ENCODE measurements at regions not wholly inside any gene's neighbourhood (a gene's known extent, or its start where the extent isn't known, plus 50 kb on each side); places are given as distances from the start of the nearest gene placed in this dataset.

DNA sequence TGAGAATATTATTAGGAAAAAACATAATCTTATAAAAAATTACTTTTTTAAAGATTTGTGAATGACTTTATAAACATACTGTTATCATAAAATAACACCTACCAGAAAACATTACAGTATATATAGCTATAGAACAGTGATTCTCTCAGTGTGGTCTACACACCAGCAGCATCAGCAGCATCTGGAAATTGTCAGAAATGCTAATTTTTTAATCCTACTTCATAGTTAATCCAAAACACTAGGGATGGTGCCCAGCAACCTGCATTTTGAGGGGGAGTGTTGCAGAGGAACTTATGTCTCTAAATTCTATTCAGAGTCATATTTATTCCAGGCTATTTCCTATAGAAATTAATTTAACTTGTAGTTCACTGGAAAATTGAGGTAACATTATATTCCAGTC, 1107.8 kb downstream of the IGSF11 start:
- no peak for DNase-seq (ENCODE audit: low read depth)
- TF ChIP-seq, protein P1, sequence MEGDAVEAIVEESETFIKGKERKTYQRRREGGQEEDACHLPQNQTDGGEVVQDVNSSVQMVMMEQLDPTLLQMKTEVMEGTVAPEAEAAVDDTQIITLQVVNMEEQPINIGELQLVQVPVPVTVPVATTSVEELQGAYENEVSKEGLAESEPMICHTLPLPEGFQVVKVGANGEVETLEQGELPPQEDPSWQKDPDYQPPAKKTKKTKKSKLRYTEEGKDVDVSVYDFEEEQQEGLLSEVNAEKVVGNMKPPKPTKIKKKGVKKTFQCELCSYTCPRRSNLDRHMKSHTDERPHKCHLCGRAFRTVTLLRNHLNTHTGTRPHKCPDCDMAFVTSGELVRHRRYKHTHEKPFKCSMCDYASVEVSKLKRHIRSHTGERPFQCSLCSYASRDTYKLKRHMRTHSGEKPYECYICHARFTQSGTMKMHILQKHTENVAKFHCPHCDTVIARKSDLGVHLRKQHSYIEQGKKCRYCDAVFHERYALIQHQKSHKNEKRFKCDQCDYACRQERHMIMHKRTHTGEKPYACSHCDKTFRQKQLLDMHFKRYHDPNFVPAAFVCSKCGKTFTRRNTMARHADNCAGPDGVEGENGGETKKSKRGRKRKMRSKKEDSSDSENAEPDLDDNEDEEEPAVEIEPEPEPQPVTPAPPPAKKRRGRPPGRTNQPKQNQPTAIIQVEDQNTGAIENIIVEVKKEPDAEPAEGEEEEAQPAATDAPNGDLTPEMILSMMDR (conservative IDR thresholded peaks at IDR 0.05; ENCODE audit: control insufficient read depth, insufficient read depth, low read depth, low read length) = no peak
- H3K4me3 ChIP-seq (ENCODE audit: control insufficient read depth, low read depth, low read length) = no peak overlapping the region

DNA sequence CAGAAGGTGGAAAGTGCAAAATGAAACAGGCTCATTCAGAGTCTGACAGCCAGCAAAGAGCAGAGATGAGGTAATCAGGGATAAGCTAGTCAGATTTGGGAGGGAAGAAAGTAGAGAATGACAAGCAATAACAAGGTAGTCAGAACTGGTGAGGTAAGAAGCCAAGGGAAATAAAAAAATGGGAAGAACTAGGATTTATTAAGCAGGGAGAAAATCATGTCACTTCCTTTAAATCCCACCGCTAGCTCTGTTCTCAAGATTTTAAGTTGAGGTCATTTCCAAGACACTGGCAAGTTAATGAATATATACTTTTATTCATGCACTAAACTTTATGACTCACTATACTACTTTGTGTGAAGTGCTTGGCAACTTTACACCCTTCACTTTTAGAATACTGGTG, 1106.8 kb downstream of the IGSF11 start:
- no peak overlapping the region for H3K4me3 ChIP-seq (ENCODE audit: control insufficient read depth, low read depth, low read length)
- DNase-seq (ENCODE audit: low read depth) = no peak
- TF ChIP-seq, protein P1 (conservative IDR thresholded peaks at IDR 0.05; ENCODE audit: control insufficient read depth, insufficient read depth, low read depth, low read length) = no peak

DNA sequence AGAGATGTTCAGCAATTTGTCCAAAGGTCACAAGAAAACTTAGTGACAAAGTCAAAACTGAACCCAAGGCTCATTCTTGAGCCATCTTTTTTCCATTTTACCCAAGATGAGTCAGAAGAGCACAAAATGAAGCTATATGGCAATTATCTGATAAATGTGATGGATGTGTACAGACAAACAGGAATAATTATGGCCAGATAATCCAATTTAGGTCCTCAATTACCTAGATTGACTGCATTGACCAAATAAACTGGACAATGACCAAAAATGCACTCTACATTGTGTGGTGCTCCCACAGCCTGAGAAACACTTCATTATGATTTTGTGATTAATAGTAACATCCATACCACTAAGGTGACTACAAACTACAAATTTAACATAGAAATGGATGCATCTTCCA, 1105.8 kb downstream of the IGSF11 start:
- no peak for DNase-seq (ENCODE audit: low read depth)
- TF ChIP-seq, protein P1 (conservative IDR thresholded peaks at IDR 0.05; ENCODE audit: control insufficient read depth, insufficient read depth, low read depth, low read length) = no peak
- H3K4me3 ChIP-seq (ENCODE audit: control insufficient read depth, low read depth, low read length) = no peak overlapping the region

DNA sequence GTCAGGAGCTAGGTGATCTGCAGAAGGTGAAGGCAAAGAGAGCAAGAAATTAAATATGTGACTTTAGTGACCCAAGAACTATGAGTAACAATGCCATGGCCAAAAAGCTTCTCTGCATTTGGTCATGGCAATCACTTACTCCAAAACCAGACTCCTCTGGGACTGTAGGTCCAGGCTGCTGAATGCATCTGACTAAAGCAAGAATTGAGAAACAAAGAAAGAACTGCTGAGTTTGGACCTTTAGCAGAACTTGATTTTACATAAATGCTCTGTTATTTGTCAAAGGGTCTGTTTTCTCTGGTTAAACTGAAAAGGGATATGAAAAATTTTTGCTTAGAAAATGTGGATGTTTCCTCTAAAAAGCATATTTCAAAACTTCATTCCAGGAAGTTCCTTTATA, 1102.2 kb downstream of the IGSF11 start:
- TF ChIP-seq, protein P1 (conservative IDR thresholded peaks at IDR 0.05; ENCODE audit: control insufficient read depth, insufficient read depth, low read depth, low read length) = no peak
- DNase-seq (ENCODE audit: low read depth) = no peak

DNA sequence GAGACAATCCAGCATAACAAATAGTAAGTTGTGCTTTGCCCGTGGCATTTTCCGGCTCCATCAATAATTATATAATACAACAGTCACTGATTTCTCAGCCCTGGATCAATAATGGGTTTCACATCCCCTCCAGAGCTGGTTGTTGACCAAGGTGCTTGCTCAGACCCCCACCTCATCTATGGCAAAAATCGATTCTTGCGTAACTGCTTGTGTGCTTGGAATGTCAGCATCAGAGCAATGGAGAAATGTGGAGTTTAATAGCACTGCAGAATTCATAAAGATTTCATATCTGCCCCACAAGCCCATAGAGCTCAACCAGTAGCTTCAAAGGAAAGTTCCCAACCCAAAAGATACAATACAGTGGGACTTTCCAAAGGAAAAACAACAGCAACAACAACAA, 1098.5 kb downstream of the IGSF11 start:
- no peak for DNase-seq (ENCODE audit: low read depth)
- no peak overlapping the region for H3K4me3 ChIP-seq (ENCODE audit: control insufficient read depth, low read depth, low read length)
- TF ChIP-seq, protein P1 (conservative IDR thresholded peaks at IDR 0.05; ENCODE audit: control insufficient read depth, insufficient read depth, low read depth, low read length) = no peak

More for the DNA sequence above, 1102.2 kb downstream of the IGSF11 start:
- H3K4me3 ChIP-seq (ENCODE audit: control insufficient read depth, low read depth, low read length) = no peak overlapping the region

DNA sequence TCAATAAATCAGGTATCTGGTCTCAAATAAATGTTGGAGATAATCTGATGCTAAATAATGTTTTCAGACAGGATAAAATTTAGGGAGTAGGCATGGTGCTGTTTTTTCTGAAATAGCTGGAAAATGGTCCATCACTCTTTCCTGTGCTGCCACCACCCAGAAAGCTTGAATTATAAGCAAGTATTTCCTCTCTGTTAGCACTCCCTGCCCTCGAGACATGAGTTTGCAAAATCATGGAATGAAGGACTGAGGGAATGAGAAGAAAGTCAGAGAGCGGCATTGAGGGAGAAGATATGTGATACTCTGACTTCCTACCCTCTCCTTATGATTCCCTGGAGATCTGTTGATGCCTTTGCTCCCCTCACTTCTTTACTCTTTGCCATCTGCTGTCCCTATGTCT, 1095.7 kb downstream of the IGSF11 start:
- DNase-seq (ENCODE audit: low read depth) = no peak
- no peak overlapping the region for H3K4me3 ChIP-seq (ENCODE audit: control insufficient read depth, low read depth, low read length)
- TF ChIP-seq, protein P1 (conservative IDR thresholded peaks at IDR 0.05; ENCODE audit: control insufficient read depth, insufficient read depth, low read depth, low read length) = no peak

DNA sequence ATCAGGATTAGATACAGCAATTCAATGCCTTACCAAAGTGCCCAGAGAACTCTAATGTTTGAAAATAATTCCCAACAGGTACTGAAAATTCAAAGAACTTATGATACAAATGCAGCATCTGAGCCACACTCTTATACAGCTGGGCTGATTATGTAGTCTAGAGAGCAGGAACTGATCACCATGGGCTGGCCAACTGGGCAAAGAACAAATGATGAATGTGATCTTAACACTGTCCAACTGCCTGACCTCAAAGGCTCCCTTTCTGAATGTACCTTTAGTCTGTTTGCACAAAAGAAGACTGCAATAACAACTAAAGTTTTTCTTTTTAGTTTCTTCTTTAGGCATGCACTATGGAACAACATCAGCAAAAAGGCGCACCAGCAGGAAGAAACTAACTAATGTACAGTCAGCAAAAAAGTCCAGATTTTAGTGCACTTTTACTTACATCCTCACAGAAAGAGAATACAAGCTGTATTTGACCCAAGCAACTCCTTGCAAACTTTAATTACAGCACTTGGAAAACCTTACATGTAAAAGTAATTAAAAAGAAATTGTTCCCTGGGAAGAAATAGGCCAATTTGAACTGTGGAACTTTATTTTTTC, 1095.1 kb downstream of the IGSF11 start:
- H3K4me3 ChIP-seq (ENCODE audit: control insufficient read depth, low read depth, low read length) = no peak overlapping the region
- DNase-seq (ENCODE audit: low read depth) = no peak

More for the DNA sequence above, 1095.1 kb downstream of the IGSF11 start:
- TF ChIP-seq, protein P1 (conservative IDR thresholded peaks at IDR 0.05; ENCODE audit: control insufficient read depth, insufficient read depth, low read depth, low read length) = no peak

All from fibroblast of mammary gland (primary cell).